Breast epithelium (tissue), 3 donors: ENCODE measurements at regions not wholly inside any gene's neighbourhood (a gene's known extent, or its start where the extent isn't known, plus 50 kb on each side); places are given as distances from the start of the nearest gene placed in this dataset.

Experiments used
- CTCF ChIP-seq, 3 donors: fragments of 450-650 bp; IDR thresholded peaks; one replicate each; pipeline ENCODE4 v1.5.1; 2016 to 2017; ENCODE audit warnings: antibody characterized with exemption in 3 of 3, mild to moderate bottlenecking in 3 of 3, moderate library complexity in 3 of 3
- POLR2A ChIP-seq: fragments of 450-650 bp; IDR thresholded peaks from one replicate; pipeline ENCODE4 v1.6.1; 2016; ENCODE audit warnings: antibody characterized with exemption, mild to moderate bottlenecking, moderate library complexity

DNA sequence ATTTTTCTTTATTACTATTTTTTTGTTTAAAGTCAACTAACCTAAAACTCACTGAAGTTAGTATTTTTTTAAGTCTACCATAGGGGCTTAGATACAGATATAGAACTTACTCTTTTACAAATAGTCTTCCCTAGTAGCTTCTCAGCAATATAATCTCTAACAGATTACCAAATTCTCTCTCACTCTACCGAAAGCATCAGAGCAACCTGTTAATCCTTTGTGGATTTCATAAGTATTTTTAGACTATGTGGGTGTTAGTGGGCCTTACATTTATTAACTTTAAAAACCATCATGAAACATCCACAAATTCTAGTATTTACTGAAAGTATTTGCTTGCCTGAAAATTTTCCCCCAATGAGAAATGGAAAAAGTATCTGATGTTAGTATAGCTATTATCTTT lies 84.6 kb upstream of the TFPI start:
- no peak for TF ChIP-seq POLR2A
- TF ChIP-seq CTCF (IDR thresholded peaks at IDR 0.05), result no peak
